ENCODE measurements at regions not wholly inside any gene's neighbourhood (a gene's known extent, or its start where the extent isn't known, plus 50 kb on each side); places are given as distances from the start of the nearest gene placed in this dataset.
"Not testable (repeated sequence)": the region's sequence is repeated elsewhere in the genome, so short reads cannot be mapped to it uniquely, and the experiment has no call there.

DNA sequence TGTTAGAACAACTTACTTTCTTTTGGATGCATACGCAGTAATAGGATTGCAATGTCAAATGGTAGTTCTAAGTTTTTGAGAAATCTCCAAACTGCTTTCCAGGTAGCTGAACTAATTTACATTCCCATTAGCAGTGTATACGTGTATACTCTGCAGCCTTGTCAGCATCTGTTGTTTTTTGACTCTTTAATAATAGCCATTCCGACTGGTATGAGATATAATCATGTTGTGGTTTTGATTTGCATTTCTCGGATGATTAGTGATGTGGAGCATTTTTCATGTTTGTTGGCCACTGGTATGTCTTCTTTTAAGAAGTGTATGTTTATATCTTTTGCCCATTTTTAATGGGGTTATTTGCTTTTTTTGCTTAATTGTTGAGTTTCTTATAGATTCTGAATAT lies 76.9 kb upstream of the HNRNPA1L2 start:
- not testable (repeated sequence) for H3K27me3 Mint-ChIP-seq; H3K4me1 Mint-ChIP-seq; H3K36me3 Mint-ChIP-seq (ENCODE audit: low read depth); H3K27ac Mint-ChIP-seq; H3K9me3 Mint-ChIP-seq; ATAC-seq (replicated peaks); H3K4me3 Mint-ChIP-seq

GRCh38 chr13:52569904-52570602 lies 72.2 kb upstream of the HNRNPA1L2 start:
- not testable (repeated sequence) for H3K9me3 Mint-ChIP-seq; H3K36me3 Mint-ChIP-seq (ENCODE audit: low read depth); H3K27ac Mint-ChIP-seq; H3K27me3 Mint-ChIP-seq; H3K4me1 Mint-ChIP-seq; H3K4me3 Mint-ChIP-seq
- ATAC-seq (replicated peaks) = peak; percentile 67

- not testable (repeated sequence) for H3K4me3 Mint-ChIP-seq; H3K36me3 Mint-ChIP-seq (ENCODE audit: low read depth); H3K27me3 Mint-ChIP-seq; H3K4me1 Mint-ChIP-seq; H3K27ac Mint-ChIP-seq; ATAC-seq (replicated peaks); H3K9me3 Mint-ChIP-seq
Observed at GRCh38 chr13:52571163-52571562, 71.1 kb upstream of the HNRNPA1L2 start.

DNA sequence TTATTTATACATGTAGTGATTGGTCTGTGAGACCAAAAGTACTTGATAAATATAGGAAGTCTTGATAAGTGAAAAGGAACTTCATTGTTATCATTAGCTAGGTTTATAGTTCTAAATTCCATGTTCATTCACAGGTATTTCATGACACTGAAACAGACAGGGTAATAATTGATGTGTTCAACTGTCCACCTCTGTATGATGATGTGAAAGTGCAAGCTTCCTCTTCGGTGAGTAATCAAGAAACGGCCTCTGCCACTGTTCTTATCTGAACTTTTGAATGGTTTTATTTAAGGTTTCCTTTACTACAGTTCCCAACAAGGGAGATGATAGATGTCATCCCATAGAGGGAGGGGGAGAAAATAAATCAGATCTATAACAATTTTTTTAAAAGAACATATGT lies 59.3 kb upstream of the HNRNPA1L2 start:
- H3K9me3 Mint-ChIP-seq; ATAC-seq (replicated peaks); H3K4me1 Mint-ChIP-seq; H3K4me3 Mint-ChIP-seq; H3K27ac Mint-ChIP-seq; H3K27me3 Mint-ChIP-seq; H3K36me3 Mint-ChIP-seq (ENCODE audit: low read depth): not testable (repeated sequence)
